ENCODE measurements at regions not wholly inside any gene's neighbourhood (a gene's known extent, or its start where the extent isn't known, plus 50 kb on each side); places are given as distances from the start of the nearest gene placed in this dataset.

- TF ChIP-seq POLR2A (IDR thresholded peaks at IDR 0.05; ENCODE audit: low read depth, low read length) (no peak), TAF1 (IDR thresholded peaks at IDR 0.05; ENCODE audit: borderline replicate concordance, low read depth, low read length) (no peak), POLR2AphosphoS5 (IDR thresholded peaks at IDR 0.05; ENCODE audit: low read depth, low read length) (no peak)
- no peak for FAIRE-seq
Measured at GRCh38 chr17:22492331-22492730, 800.0 kb downstream of the KCNJ18 start.

DNA sequence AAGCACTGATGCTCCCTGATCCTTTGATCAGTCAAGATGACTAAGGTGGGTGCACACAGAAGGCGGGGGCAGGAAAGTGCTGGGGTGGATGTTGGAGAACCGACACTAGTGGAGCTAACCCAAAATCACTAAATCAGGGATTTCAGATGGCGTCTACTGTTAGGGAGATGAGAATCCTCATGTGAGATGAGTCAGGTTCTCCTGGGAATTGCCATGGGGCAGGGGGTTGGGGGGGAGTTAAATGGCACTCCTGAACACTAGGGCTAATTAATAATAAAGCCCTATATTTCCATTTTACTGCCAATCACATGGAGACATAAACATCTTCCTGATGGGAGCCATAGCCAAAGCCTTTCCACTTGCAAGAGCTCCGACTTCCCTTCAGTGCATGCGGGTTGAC, 804.1 kb downstream of the KCNJ18 start:
- TF ChIP-seq TAF1 (IDR thresholded peaks at IDR 0.05; ENCODE audit: borderline replicate concordance, low read depth, low read length): no peak
- TF ChIP-seq POLR2A (IDR thresholded peaks at IDR 0.05; ENCODE audit: low read depth, low read length): no peak
- TF ChIP-seq POLR2AphosphoS5 (IDR thresholded peaks at IDR 0.05; ENCODE audit: low read depth, low read length): no peak
- no peak for FAIRE-seq
- DNase-seq (ENCODE audit: insufficient read length): no peak

More at GRCh38 chr17:22492331-22492730, 800.0 kb downstream of the KCNJ18 start:
- DNase-seq (ENCODE audit: insufficient read length): no peak

DNA sequence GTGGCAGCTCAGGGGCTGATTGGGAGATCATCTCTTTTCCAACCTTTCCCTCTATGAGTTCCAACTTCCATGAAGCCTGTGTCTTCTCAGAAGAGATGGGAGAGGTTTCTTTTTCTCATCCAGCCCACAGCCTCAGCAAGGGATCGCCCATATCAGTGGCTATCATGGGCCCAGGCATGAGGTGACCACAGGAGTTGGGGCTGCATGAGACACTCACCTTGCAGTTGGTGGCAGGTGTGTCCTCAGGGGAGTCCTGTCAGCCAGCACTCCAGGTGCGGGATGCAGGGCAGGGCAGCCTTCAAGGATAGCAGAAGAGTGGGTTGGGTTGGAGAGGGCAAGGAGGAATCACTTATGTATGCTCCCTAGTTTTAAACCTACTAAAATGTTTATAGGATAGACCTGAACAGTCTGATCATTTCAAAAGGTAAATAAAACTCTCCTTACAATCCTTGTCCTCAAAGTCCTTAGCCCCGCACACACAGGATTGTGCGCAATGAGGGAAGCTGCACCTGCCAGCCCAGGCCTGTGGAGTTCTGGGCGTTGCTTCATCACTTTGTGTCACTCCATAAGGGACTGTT, 811.1 kb downstream of the KCNJ18 start:
- TF ChIP-seq POLR2A (IDR thresholded peaks at IDR 0.05; ENCODE audit: low read depth, low read length): no peak
- DNase-seq (ENCODE audit: insufficient read length) (no peak), FAIRE-seq (no peak)

DNA sequence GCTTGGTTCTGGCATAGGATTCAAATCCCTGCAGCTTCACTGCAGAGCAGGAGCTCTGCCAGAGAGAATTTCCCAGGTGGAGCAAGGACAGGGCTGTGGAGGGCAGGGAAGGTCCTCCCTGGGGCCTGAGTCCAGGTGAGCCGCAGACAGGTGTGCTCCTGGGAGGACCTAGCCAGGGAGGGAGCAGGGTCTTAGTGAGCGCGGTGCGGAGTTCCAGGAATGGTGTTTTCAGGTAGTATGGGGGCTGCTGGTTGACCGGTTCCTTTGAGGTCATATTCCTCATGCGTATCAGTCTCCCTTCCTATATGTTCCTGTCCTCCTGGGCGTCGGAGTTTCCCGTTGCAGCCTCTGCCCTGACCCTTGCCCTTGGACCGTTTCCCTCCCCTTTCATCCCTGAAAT, 813.3 kb downstream of the KCNJ18 start:
- TF ChIP-seq POLR2AphosphoS5 (IDR thresholded peaks at IDR 0.05; ENCODE audit: low read depth, low read length) (no peak), POLR2A (IDR thresholded peaks at IDR 0.05; ENCODE audit: low read depth, low read length) (no peak), TAF1 (IDR thresholded peaks at IDR 0.05; ENCODE audit: borderline replicate concordance, low read depth, low read length) (no peak)
- FAIRE-seq: no peak
- DNase-seq (ENCODE audit: insufficient read length): no peak

GRCh38 chr17:22506231-22506630, 813.9 kb downstream of the KCNJ18 start:
- FAIRE-seq (no peak), DNase-seq (ENCODE audit: insufficient read length) (no peak)
- no peak for TF ChIP-seq POLR2AphosphoS5 (IDR thresholded peaks at IDR 0.05; ENCODE audit: low read depth, low read length)

GRCh38 chr17:22506861-22507260, 814.5 kb downstream of the KCNJ18 start:
- FAIRE-seq: no peak
- TF ChIP-seq TAF1 (IDR thresholded peaks at IDR 0.05; ENCODE audit: borderline replicate concordance, low read depth, low read length) (no peak), POLR2AphosphoS5 (IDR thresholded peaks at IDR 0.05; ENCODE audit: low read depth, low read length) (no peak), POLR2A (IDR thresholded peaks at IDR 0.05; ENCODE audit: low read depth, low read length) (no peak)
- no peak for DNase-seq (ENCODE audit: insufficient read length)

DNA sequence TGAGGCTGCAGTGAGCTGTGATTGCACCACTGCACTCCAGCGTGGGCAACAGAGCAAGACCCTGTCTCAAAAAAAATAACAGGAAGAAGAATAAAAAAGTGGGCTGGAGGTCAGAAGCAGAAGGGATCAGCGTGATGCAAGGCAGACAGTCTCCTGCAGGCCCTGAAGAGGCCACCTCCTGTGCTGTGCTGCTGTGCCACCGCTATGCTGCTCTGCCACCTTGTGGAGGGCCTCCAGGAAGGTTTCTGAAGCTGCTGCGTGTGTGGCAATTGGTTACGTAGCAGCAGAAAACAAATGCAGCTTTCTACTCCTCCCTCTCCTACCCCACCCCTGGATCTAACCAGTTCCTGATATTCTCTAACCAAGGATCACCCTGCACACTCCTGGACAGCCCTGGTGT, 815.5 kb downstream of the KCNJ18 start:
- no peak for TF ChIP-seq POLR2A (IDR thresholded peaks at IDR 0.05; ENCODE audit: low read depth, low read length)
- TF ChIP-seq POLR2AphosphoS5 (IDR thresholded peaks at IDR 0.05; ENCODE audit: low read depth, low read length): no peak
- TF ChIP-seq TAF1 (IDR thresholded peaks at IDR 0.05; ENCODE audit: borderline replicate concordance, low read depth, low read length): no peak
- FAIRE-seq: no peak
- no peak for DNase-seq (ENCODE audit: insufficient read length)

GRCh38 chr17:22510504-22510903, 818.2 kb downstream of the KCNJ18 start:
- DNase-seq (ENCODE audit: insufficient read length) (no peak), FAIRE-seq (no peak)
- TF ChIP-seq TAF1 (IDR thresholded peaks at IDR 0.05; ENCODE audit: borderline replicate concordance, low read depth, low read length): no peak
- no peak for TF ChIP-seq POLR2A (IDR thresholded peaks at IDR 0.05; ENCODE audit: low read depth, low read length)
- no peak for TF ChIP-seq POLR2AphosphoS5 (IDR thresholded peaks at IDR 0.05; ENCODE audit: low read depth, low read length)

GRCh38 chr17:22511431-22511830, 819.1 kb downstream of the KCNJ18 start:
- no peak for DNase-seq (ENCODE audit: insufficient read length)
- FAIRE-seq: no peak
- TF ChIP-seq POLR2AphosphoS5 (IDR thresholded peaks at IDR 0.05; ENCODE audit: low read depth, low read length) (no peak), POLR2A (IDR thresholded peaks at IDR 0.05; ENCODE audit: low read depth, low read length) (no peak), TAF1 (IDR thresholded peaks at IDR 0.05; ENCODE audit: borderline replicate concordance, low read depth, low read length) (no peak)

- no peak for DNase-seq (ENCODE audit: insufficient read length)
- TF ChIP-seq POLR2AphosphoS5 (IDR thresholded peaks at IDR 0.05; ENCODE audit: low read depth, low read length) (no peak), TAF1 (IDR thresholded peaks at IDR 0.05; ENCODE audit: borderline replicate concordance, low read depth, low read length) (no peak), POLR2A (IDR thresholded peaks at IDR 0.05; ENCODE audit: low read depth, low read length) (no peak)
Measured at GRCh38 chr17:22512057-22512456, 819.7 kb downstream of the KCNJ18 start.

DNA sequence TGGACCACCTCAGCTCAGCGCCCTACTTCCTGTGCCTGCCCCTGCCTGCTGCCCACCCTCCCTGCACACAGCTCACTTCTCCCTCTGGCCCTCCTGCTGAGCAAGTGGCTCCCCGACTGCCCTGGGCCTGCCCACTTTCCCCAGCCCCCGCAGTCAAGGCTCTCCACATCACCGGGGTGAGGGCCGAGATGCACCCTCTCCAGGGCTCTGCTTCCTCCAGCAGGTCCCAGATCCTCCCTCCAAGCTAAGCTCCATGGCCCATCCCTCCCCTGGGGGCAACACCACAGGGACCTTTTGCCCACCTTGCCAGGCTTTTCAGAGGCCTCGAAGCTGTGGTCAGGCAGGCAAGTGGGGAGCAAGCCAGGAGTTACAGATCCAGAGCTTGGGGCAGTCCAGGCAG, 820.2 kb downstream of the KCNJ18 start:
- FAIRE-seq (no peak), DNase-seq (ENCODE audit: insufficient read length) (no peak)
- TF ChIP-seq POLR2A (IDR thresholded peaks at IDR 0.05; ENCODE audit: low read depth, low read length): no peak
- no peak for TF ChIP-seq TAF1 (IDR thresholded peaks at IDR 0.05; ENCODE audit: borderline replicate concordance, low read depth, low read length)
- TF ChIP-seq POLR2AphosphoS5 (IDR thresholded peaks at IDR 0.05; ENCODE audit: low read depth, low read length): no peak

More at GRCh38 chr17:22512057-22512456, 819.7 kb downstream of the KCNJ18 start:
- FAIRE-seq: no peak

DNA sequence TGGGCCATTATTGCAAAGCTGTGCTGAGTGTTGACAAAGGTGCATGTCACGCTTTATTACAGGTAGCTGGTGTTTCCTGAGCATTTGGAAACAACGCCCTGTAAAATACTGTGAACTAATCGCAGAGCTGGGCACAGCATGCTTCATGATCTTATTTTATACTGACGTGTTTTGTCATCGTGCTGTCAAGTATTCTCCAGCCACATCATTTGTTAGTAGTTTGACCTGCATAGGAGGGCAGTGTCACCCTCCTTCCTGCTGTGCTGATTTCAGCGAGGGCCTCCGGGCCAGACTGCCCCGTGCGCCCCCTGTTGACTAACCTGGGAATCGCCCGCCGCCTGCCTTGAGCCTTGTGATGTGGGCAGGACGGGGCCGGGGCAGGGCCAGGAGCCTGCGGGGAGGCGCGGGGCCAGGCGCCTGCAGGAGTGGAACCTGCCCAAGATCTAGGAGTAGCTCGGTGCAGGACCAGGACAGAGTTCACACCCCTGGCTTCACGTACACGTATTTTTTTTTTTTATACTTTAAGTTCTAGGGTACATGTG, 820.7 kb downstream of the KCNJ18 start:
- TF ChIP-seq POLR2AphosphoS5 (IDR thresholded peaks at IDR 0.05; ENCODE audit: low read depth, low read length): no peak
- TF ChIP-seq POLR2A (IDR thresholded peaks at IDR 0.05; ENCODE audit: low read depth, low read length): no peak
- no peak for TF ChIP-seq TAF1 (IDR thresholded peaks at IDR 0.05; ENCODE audit: borderline replicate concordance, low read depth, low read length)
- FAIRE-seq (no peak), DNase-seq (ENCODE audit: insufficient read length) (no peak)

- no peak for DNase-seq (ENCODE audit: insufficient read length)
- no peak for TF ChIP-seq POLR2A (IDR thresholded peaks at IDR 0.05; ENCODE audit: low read depth, low read length)
- TF ChIP-seq POLR2AphosphoS5 (IDR thresholded peaks at IDR 0.05; ENCODE audit: low read depth, low read length): no peak
- no peak for TF ChIP-seq TAF1 (IDR thresholded peaks at IDR 0.05; ENCODE audit: borderline replicate concordance, low read depth, low read length)
- FAIRE-seq: no peak
Measured at GRCh38 chr17:22514315-22514714, 822.0 kb downstream of the KCNJ18 start.
